Spinal cord (tissue), 9 donors: ENCODE measurements at regions not wholly inside any gene's neighbourhood (a gene's known extent, or its start where the extent isn't known, plus 50 kb on each side); places are given as distances from the start of the nearest gene placed in this dataset.

Experiments
- DNase-seq, 6 donors: peaks; one replicate each; pipeline versions ENCODE4 v3.0.0 to v3.0.0-alpha.2; 2013 to 2015; ENCODE audit warnings: low spot score in 6 of 6, low read depth in 4 of 6
- H3K27ac ChIP-seq: one replicate; pipeline ENCODE4 v1.5.1; 2013; ENCODE audit warnings: low read depth, low read length, control low read depth
- H3K27me3 ChIP-seq: one replicate; pipeline ENCODE4 v1.6.1; 2013; ENCODE audit warnings: low read length; ENCODE audit not compliant: control insufficient read depth, insufficient read depth
- H3K36me3 ChIP-seq: one replicate; pipeline ENCODE4 v1.6.1; 2013; ENCODE audit warnings: low read length; ENCODE audit not compliant: control insufficient read depth, insufficient read depth
- H3K4me1 ChIP-seq: one replicate; pipeline ENCODE4 v1.6.1; 2013; ENCODE audit warnings: low read length; ENCODE audit not compliant: control insufficient read depth, insufficient read depth
- H3K4me3 ChIP-seq: one replicate; pipeline ENCODE4 v1.5.1; 2013; ENCODE audit warnings: low read depth, low read length, control low read depth
- H3K9me3 ChIP-seq: one replicate; pipeline ENCODE4 v1.6.1; 2013; ENCODE audit warnings: low read length; ENCODE audit not compliant: control insufficient read depth, insufficient read depth
- WGBS: methylation state at CpG from one replicate; pipeline ENCODE4 v1.1.5; 2013; ENCODE audit warnings: missing lambda C conversion rate; ENCODE audit not compliant: insufficient coverage; 5-methylcytosine and 5-hydroxymethylcytosine counted together
- donor health status: healthy.

DNA sequence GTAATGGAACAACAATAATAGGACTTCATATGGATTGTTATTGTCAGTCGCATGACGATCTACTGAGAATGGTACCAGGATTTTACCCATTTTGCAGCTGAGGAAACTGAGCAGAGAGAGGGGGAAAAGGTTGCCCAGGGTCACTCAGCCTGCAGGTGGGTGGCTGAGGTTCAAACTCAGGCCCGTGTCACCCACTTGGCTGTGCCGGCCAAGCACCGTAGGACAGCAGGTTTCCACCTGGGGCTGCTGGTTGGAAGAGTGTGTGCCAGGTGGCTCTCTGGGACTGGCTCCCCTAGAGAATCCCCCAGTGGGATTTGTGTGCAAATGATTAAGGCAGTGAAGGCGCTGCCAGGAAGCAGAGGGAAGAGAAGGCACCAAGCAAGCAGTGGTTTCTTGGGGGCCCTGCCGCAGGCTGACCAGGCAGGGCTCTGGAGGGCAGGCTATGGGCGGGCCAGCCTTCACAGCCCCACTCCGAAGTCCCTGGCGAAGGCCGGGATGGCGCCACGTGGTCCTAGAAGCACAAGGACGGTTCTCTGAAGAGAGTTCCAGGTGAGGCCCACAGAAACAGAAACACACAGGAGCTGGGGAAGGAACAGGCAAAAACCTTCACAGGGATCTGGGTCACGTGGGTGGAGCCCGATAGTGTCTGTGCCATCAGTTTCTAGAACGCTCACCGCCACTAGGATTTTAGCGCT is 163.5 kb downstream of the IRF8 start:
- Histone ChIP-seq H3K27ac (no peak overlapping the region), H3K4me1 (peaks cover 31% of the 10 kb centered on the region)
- no peak for DNase-seq

GRCh38 chr16:86063760-86064405 is 164.9 kb downstream of the IRF8 start:
- Histone ChIP-seq H3K27me3 (peaks cover 2% of the 10 kb centered on the region), H3K4me3 (no peak overlapping the region), H3K27ac (no peak overlapping the region), H3K4me1 (peaks cover 31% of the 10 kb centered on the region), H3K36me3 (no peaks in the 10 kb centered on the region), H3K9me3 (no peaks in the 10 kb centered on the region)
- WGBS = 64% methylated on average over 9 of the region's 9 CpGs
- no peak for DNase-seq

More for the DNA sequence above, 163.5 kb downstream of the IRF8 start:
- peaks cover 2% of the 10 kb centered on the region for H3K27me3 ChIP-seq
- H3K36me3 ChIP-seq = no peaks in the 10 kb centered on the region
- WGBS = 83% methylated on average over 19 of the region's 19 CpGs
- H3K9me3 ChIP-seq = no peaks in the 10 kb centered on the region
- H3K4me3 ChIP-seq = no peak overlapping the region

- DNase-seq = no peak
- Histone ChIP-seq H3K4me1 (peaks cover 28% of the 10 kb centered on the region), H3K27me3 (peaks cover 4% of the 10 kb centered on the region), H3K4me3 (no peak overlapping the region), H3K9me3 (no peaks in the 10 kb centered on the region), H3K27ac (no peak overlapping the region), H3K36me3 (no peaks in the 10 kb centered on the region)
- 89% methylated on average over 9 of the region's 11 CpGs for WGBS
Observed at GRCh38 chr16:86064431-86065250, 165.7 kb downstream of the IRF8 start.

DNA sequence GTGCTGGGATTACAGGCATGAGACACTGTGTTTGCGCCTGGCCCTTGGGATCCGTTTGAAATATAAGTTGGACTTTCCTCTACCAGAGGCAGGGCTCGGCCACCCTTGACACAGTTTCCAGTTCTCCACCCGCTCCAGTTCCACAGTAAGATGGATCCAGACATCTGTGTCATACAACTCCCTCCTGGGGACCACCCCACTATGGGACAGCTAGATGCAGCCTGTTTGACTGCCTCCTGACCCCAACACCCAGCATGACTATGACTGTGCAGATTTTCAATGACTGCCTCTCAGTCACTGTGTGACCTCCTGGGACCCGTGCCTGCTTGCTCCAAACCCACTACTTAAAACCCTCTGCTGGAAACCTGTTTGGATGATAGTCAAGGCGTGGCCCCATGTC is 166.7 kb downstream of the IRF8 start:
- Histone ChIP-seq H3K27me3 (peaks cover 4% of the 10 kb centered on the region), H3K4me3 (no peak overlapping the region), H3K4me1 (peaks cover 19% of the 10 kb centered on the region), H3K27ac (no peak overlapping the region), H3K9me3 (no peaks in the 10 kb centered on the region), H3K36me3 (no peaks in the 10 kb centered on the region)
- DNase-seq = no peak
- WGBS = 88% methylated on average over 5 of the region's 6 CpGs

DNA sequence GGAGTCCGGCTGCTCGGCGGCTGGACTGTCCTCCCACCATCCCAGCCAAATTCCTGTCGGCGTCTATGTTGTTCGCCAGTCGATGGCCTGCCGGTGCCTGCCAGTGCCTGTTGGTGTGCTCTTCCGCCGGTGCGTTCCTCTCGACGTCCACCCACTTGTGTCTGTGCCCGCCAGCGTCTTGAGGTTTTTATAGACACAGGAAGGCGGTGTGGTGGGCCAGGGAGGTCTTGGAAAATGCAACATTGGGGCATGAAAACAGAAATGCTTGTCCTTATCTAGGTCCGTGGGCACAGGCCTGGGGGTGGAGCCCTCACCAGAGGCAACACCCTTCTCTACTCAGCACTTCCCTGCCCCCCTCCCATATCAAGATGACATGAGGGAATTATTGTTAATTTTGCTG is 167.8 kb downstream of the IRF8 start:
- H3K27me3 ChIP-seq = peaks cover 13% of the 10 kb centered on the region
- peaks cover 10% of the 10 kb centered on the region for H3K4me1 ChIP-seq
- H3K27ac ChIP-seq = no peak overlapping the region
- WGBS = 83% methylated on average over 12 of the region's 17 CpGs
- H3K4me3 ChIP-seq = no peak overlapping the region
- DNase-seq = no peak
- no peaks in the 10 kb centered on the region for H3K9me3 ChIP-seq
- H3K36me3 ChIP-seq = no peaks in the 10 kb centered on the region

GRCh38 chr16:86067516-86067915 is 168.6 kb downstream of the IRF8 start:
- Histone ChIP-seq H3K9me3 (no peaks in the 10 kb centered on the region), H3K36me3 (no peaks in the 10 kb centered on the region), H3K4me1 (peaks cover 6% of the 10 kb centered on the region), H3K4me3 (no peak overlapping the region), H3K27ac (no peak overlapping the region), H3K27me3 (peaks cover 20% of the 10 kb centered on the region)
- WGBS = 85% methylated on average over 8 of the region's 10 CpGs
- DNase-seq = no peak

- Histone ChIP-seq H3K9me3 (no peaks in the 10 kb centered on the region), H3K36me3 (no peaks in the 10 kb centered on the region), H3K4me1 (peaks cover 2% of the 10 kb centered on the region), H3K27ac (no peak overlapping the region), H3K27me3 (peaks cover 23% of the 10 kb centered on the region), H3K4me3 (no peak overlapping the region)
- no peak for DNase-seq
- 98% methylated on average over 8 of the region's 8 CpGs for WGBS
Observed at GRCh38 chr16:86067936-86068335, 169.0 kb downstream of the IRF8 start.

DNA sequence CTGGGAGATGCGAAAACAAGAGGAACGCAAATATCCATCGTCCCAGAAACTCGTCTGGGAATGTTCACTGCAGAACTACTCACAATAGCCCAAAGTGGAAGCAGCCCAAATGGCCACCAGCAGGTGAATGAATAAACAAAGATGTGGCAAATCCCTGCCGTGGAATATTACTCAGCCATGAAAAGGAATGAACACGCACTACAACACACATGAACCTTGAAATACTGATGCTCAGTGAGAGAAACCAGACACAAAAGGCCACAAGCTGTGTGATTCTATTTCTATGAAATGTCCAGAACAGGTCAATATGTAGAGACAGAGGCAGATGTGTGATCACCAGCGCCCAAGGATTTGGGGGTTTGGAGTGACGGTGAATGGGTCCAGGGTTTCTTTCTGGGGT is 169.8 kb downstream of the IRF8 start:
- Histone ChIP-seq H3K36me3 (no peaks in the 10 kb centered on the region), H3K9me3 (no peaks in the 10 kb centered on the region), H3K27ac (no peak overlapping the region), H3K27me3 (peaks cover 23% of the 10 kb centered on the region), H3K4me1 (no peaks in the 10 kb centered on the region), H3K4me3 (no peak overlapping the region)
- DNase-seq = no peak
- WGBS = 97% methylated on average over 8 of the region's 8 CpGs

- Histone ChIP-seq H3K27me3 (peaks cover 24% of the 10 kb centered on the region), H3K9me3 (no peaks in the 10 kb centered on the region)
- 76% methylated on average over 20 of the region's 21 CpGs for WGBS
Observed at GRCh38 chr16:86069736-86070298, 170.9 kb downstream of the IRF8 start.

More at GRCh38 chr16:86069736-86070298, 170.9 kb downstream of the IRF8 start:
- DNase-seq = no peak
- Histone ChIP-seq H3K36me3 (no peaks in the 10 kb centered on the region), H3K27ac (no peak overlapping the region), H3K4me3 (no peak overlapping the region), H3K4me1 (peaks cover 4% of the 10 kb centered on the region)
